Small intestine (tissue), 7 donors: ENCODE measurements at regions not wholly inside any gene's neighbourhood (a gene's known extent, or its start where the extent isn't known, plus 50 kb on each side); places are given as distances from the start of the nearest gene placed in this dataset.

Experiments
- DNase-seq, 2 donors: peaks; one replicate each; pipeline versions ENCODE4 v3.0.0 to v3.0.0-alpha.2; 2013
- FAIRE-seq: peaks from 2 replicates; lab custom pipeline; 2012; peaks lifted over from hg19 to GRCh38; lab: Jason Lieb, UNC
- H3K27ac ChIP-seq, 3 donors: one replicate each; pipeline ENCODE4 v1.5.1; 2013; ENCODE audit warnings: low read length in 2 of 3, mild to moderate bottlenecking in 2 of 3, control low read depth in 1 of 3, inconsistent platforms in 1 of 3, low read depth in 1 of 3, moderate library complexity in 1 of 3
- H3K27me3 ChIP-seq, 3 donors: one replicate each; pipeline ENCODE4 v1.6.1; 2013; ENCODE audit warnings: low read length in 3 of 3, inconsistent platforms in 1 of 3; ENCODE audit not compliant: control insufficient read depth in 3 of 3, insufficient read depth in 3 of 3
- H3K36me3 ChIP-seq, 3 donors: one replicate each; pipeline ENCODE4 v1.6.1; 2013; ENCODE audit warnings: low read length in 3 of 3, inconsistent platforms in 1 of 3, low read depth in 1 of 3, mild to moderate bottlenecking in 1 of 3, moderate library complexity in 1 of 3; ENCODE audit not compliant: control insufficient read depth in 3 of 3, insufficient read depth in 2 of 3
- H3K4me1 ChIP-seq, 3 donors: one replicate each; pipeline ENCODE4 v1.6.1; 2013; ENCODE audit warnings: low read length in 2 of 3, inconsistent platforms in 1 of 3, low read depth in 1 of 3, mild to moderate bottlenecking in 1 of 3, moderate library complexity in 1 of 3; ENCODE audit not compliant: control insufficient read depth in 3 of 3, insufficient read depth in 2 of 3
- H3K4me3 ChIP-seq, 3 donors: one replicate each; pipeline ENCODE4 v1.5.1; 2013; ENCODE audit warnings: low read length in 3 of 3, control low read depth in 1 of 3, inconsistent platforms in 1 of 3, low read depth in 1 of 3, mild to moderate bottlenecking in 1 of 3, moderate library complexity in 1 of 3
- H3K9me3 ChIP-seq, 2 donors: one replicate each; pipeline ENCODE4 v1.6.1; 2013; ENCODE audit warnings: low read depth in 1 of 2, low read length in 1 of 2; ENCODE audit not compliant: control insufficient read depth in 2 of 2, insufficient read depth in 1 of 2
- WGBS, 3 donors: extraction: QIAGEN DNeasy Blood & Tissue Kit; methylation state at CpG; one replicate each; pipeline ENCODE4 v1.1.7; 2013; 5-methylcytosine and 5-hydroxymethylcytosine counted together
- donor health status: healthy with polysubstance abuse.
- donor health status: control.
- donor health status: control.
- donor health status: Bipolar disorder and iron deficiency.
- donor health status: healthy.

- H3K4me3 ChIP-seq: no peak overlapping the region
- no peaks in the 10 kb centered on the region for H3K4me1 ChIP-seq
- no peaks in the 10 kb centered on the region for H3K36me3 ChIP-seq
- no peaks in the 10 kb centered on the region for H3K9me3 ChIP-seq
- no peak overlapping the region for H3K27ac ChIP-seq
- 60 to 68% (median 64%) methylated on average over 13 of the region's 13 CpGs for WGBS, 3 donors
- DNase-seq (no peak), FAIRE-seq (no peak)
- peaks cover 0 to 2% (median 0%) of the 10 kb centered on the region in 3 donors for H3K27me3 ChIP-seq
Measured at GRCh38 chr17:34527908-34528470, 51.4 kb upstream of the TMEM132E start.

- H3K27ac ChIP-seq: no peak overlapping the region
- H3K36me3 ChIP-seq: no peaks in the 10 kb centered on the region
- H3K27me3 ChIP-seq: peaks cover 0 to 2% (median 0%) of the 10 kb centered on the region in 3 donors
- no peak for FAIRE-seq
- 41 to 47% (median 46%) methylated on average over 18 of the region's 18 CpGs for WGBS, 3 donors
- no peak for DNase-seq
- no peak overlapping the region for H3K4me3 ChIP-seq
- no peaks in the 10 kb centered on the region for H3K9me3 ChIP-seq
- H3K4me1 ChIP-seq: no peaks in the 10 kb centered on the region
Measured at GRCh38 chr17:34527136-34527907, 52.1 kb upstream of the TMEM132E start.

GRCh38 chr17:34525651-34526050 lies 53.7 kb upstream of the TMEM132E start:
- H3K4me1 ChIP-seq: no peaks in the 10 kb centered on the region
- no peaks in the 10 kb centered on the region for H3K36me3 ChIP-seq
- H3K4me3 ChIP-seq: no peak overlapping the region
- DNase-seq (no peak), FAIRE-seq (no peak)
- no peaks in the 10 kb centered on the region for H3K9me3 ChIP-seq
- peaks cover 0 to 2% (median under 1%) of the 10 kb centered on the region in 3 donors for H3K27me3 ChIP-seq
- H3K27ac ChIP-seq: no peak overlapping the region
- 19 to 27% (median 24%) methylated on average over 4 of the region's 4 CpGs for WGBS, 3 donors

- Histone ChIP-seq H3K4me3 (no peak overlapping the region), H3K27me3 (peaks cover 0 to 5% (median 3%) of the 10 kb centered on the region in 3 donors), H3K9me3 (no peaks in the 10 kb centered on the region), H3K4me1 (no peaks in the 10 kb centered on the region), H3K27ac (no peak overlapping the region), H3K36me3 (no peaks in the 10 kb centered on the region)
- DNase-seq (no peak), FAIRE-seq (no peak)
- WGBS, 3 donors: 66 to 72% (median 68%) methylated on average over 11 of the region's 11 CpGs
Measured at GRCh38 chr17:34521955-34522354, 57.4 kb upstream of the TMEM132E start.

- FAIRE-seq (no peak), DNase-seq (no peak)
- Histone ChIP-seq H3K4me1 (no peaks in the 10 kb centered on the region), H3K27ac (no peak overlapping the region), H3K36me3 (no peaks in the 10 kb centered on the region), H3K27me3 (peaks cover 0 to 5% (median 3%) of the 10 kb centered on the region in 3 donors), H3K4me3 (no peak overlapping the region), H3K9me3 (no peaks in the 10 kb centered on the region)
- 23 to 35% (median 28%) methylated on average over 6 of the region's 6 CpGs for WGBS, 3 donors
Measured at GRCh38 chr17:34519282-34519681, 60.1 kb upstream of the TMEM132E start.

GRCh38 chr17:34517406-34517805 lies 62.0 kb upstream of the TMEM132E start:
- Histone ChIP-seq H3K27ac (no peak overlapping the region), H3K9me3 (no peaks in the 10 kb centered on the region), H3K4me3 (no peak overlapping the region), H3K27me3 (peaks cover 0 to 5% (median 3%) of the 10 kb centered on the region in 3 donors), H3K36me3 (no peaks in the 10 kb centered on the region), H3K4me1 (no peaks in the 10 kb centered on the region)
- FAIRE-seq (no peak), DNase-seq (no peak)
- WGBS, 3 donors: 50 to 64% (median 59%) methylated on average over 1 of the region's 1 CpG

GRCh38 chr17:34511931-34512330 lies 67.5 kb upstream of the TMEM132E start:
- FAIRE-seq (no peak), DNase-seq (no peak)
- 56 to 69% (median 67%) methylated on average over 3 of the region's 3 CpGs for WGBS, 3 donors
- no peaks in the 10 kb centered on the region for H3K27me3 ChIP-seq
- no peak overlapping the region for H3K4me3 ChIP-seq
- no peak overlapping the region for H3K27ac ChIP-seq
- no peaks in the 10 kb centered on the region for H3K4me1 ChIP-seq
- H3K36me3 ChIP-seq: no peaks in the 10 kb centered on the region
- no peaks in the 10 kb centered on the region for H3K9me3 ChIP-seq

- 76 to 81% (median 79%) methylated on average over 3 of the region's 3 CpGs for WGBS, 3 donors
- Histone ChIP-seq H3K4me1 (no peaks in the 10 kb centered on the region), H3K27ac (no peak overlapping the region), H3K9me3 (no peaks in the 10 kb centered on the region), H3K4me3 (no peak overlapping the region), H3K36me3 (no peaks in the 10 kb centered on the region), H3K27me3 (no peaks in the 10 kb centered on the region)
- FAIRE-seq (no peak), DNase-seq (no peak)
Measured at GRCh38 chr17:34511265-34511664, 68.1 kb upstream of the TMEM132E start.
